IPS-NIHi11 (cell line): ENCODE measurements at regions not wholly inside any gene's neighbourhood (a gene's known extent, or its start where the extent isn't known, plus 50 kb on each side); places are given as distances from the start of the nearest gene placed in this dataset.

Experiments used
- DNase-seq: peaks from one replicate; pipeline ENCODE4 v3.0.0; 2012; ENCODE audit warnings: mixed read lengths, low spot score

- DNase-seq: no peak
Measured at GRCh38 chr6:48240287-48240686, 129.3 kb upstream of the PTCHD4 start.

DNA sequence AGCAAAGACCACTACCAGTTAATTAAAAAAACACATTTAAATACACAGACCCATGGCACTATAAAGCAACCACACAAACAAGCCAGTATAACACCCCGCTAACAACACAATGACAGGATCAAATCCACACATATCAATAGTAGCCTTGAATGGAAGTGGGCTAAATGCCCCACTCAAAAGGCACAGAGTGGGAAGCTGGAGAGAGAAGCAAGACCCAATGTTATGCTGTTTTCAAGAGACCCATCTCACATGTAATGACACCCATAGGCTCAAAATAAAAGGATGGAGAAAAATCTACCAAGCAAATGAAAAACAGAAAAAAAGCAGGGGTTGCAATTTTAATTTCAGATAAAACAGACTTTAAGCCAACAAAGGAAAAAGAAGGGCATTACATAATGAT lies 125.4 kb upstream of the PTCHD4 start:
- DNase-seq: no peak

GRCh38 chr6:48233063-48233462 lies 122.1 kb upstream of the PTCHD4 start:
- DNase-seq: no peak

- no peak for DNase-seq
Measured at GRCh38 chr6:48229841-48230240, 118.8 kb upstream of the PTCHD4 start.

DNA sequence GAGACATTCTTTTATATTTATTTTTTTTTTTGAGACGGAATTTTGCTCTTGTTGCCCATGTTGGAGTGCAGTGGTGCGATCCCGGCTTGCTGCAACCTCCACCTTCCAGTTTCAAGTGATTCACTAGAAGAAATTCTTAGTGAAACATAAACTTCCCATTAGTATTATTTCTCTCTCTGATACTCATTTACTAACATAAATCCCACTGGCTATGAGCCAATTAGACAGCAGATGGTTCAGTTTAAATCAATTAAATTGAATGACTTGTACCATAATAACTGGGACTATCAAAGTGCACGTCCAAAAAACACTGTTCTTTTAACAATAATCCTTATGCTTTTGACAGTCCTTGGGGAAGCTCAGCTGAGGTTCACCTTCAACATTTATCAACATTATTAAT lies 111.2 kb upstream of the PTCHD4 start:
- no peak for DNase-seq

DNA sequence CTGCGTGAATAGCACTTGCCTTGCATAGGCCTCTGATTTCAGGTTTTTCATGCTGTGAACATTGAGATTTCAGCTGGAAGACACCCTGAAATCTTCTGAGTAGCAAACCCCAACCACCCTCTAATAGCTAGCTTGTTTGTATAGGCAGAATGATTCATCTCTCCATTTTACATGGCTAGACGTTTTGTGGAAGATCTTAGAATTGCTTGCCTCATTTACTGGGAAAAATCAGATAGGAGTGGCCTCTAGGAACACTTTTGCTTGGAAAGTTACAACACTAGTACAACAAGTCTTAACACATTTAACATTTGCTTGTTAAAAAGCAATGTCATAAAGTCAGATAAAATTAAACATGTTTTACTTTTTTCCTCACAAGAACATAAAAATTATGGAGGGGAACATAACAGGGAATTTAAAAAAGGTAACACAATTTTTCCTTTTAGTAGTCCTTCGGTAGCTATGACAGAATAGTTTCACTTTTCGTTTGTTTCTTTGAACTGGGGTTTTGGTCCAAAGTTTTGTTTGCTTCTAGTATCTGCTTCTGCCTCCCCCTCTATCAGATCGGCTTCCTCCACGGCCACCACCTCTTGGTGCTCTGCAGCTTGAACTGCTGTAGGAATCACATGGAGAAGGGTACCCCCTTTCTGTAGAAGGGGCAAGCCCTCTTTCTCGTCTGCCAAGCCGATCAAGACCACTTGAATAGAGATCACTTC lies 102.2 kb upstream of the PTCHD4 start:
- no peak for DNase-seq

GRCh38 chr6:48212501-48212900 lies 101.5 kb upstream of the PTCHD4 start:
- no peak for DNase-seq

- DNase-seq: no peak
Measured at GRCh38 chr6:48206091-48206490, 95.1 kb upstream of the PTCHD4 start.

GRCh38 chr6:48200869-48201390 lies 89.9 kb upstream of the PTCHD4 start:
- no peak for DNase-seq

- no peak for DNase-seq
Measured at GRCh38 chr6:48199499-48199898, 88.5 kb upstream of the PTCHD4 start.

- no peak for DNase-seq
Measured at GRCh38 chr6:48197941-48198340, 86.9 kb upstream of the PTCHD4 start.

GRCh38 chr6:48194596-48195295 lies 83.7 kb upstream of the PTCHD4 start:
- DNase-seq: no peak

GRCh38 chr6:48188158-48188557 lies 77.2 kb upstream of the PTCHD4 start:
- DNase-seq: no peak

DNA sequence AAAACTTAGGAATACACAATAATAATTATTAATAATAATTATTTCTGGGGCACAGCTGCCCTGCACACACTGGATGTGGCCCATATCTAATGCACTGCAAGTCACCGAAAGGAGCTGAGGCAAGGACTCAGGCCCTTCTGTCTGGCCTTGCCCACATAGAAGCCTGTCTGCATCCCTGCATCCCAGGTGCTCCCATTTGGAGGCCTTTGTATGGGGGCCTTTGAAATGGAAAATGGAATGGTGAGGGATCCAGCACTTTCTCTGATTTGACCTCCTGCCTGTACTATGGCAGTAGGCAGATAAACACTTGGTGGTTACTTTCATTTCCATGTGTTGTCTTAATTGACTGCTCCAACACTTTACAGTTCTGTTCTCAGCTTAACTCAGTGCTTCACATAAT lies 75.7 kb upstream of the PTCHD4 start:
- peak; percentile 21 for DNase-seq

DNA sequence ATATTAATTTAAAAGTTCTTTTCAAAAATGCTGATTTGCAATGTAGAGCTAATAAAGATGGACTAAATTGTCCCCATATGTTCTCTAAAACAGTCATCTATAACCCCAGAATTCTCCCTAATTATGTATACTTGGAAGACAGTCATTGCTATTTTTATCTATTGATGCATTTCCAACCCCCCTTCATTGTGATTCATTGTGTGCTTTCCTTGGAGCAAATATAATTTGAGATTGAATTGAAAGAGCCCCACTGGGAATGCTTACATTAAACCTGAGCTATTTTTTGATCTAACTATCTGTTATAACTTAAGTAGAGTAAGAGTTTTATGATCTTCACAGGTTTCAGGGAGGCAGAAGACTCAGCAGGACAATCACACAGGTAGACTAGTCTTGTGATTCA lies 73.7 kb upstream of the PTCHD4 start:
- no peak for DNase-seq

- DNase-seq: no peak
Measured at GRCh38 chr6:48183811-48184605, 73.0 kb upstream of the PTCHD4 start.

- DNase-seq: no peak
Measured at GRCh38 chr6:48183178-48183577, 72.2 kb upstream of the PTCHD4 start.

GRCh38 chr6:48178700-48179099 lies 67.7 kb upstream of the PTCHD4 start:
- no peak for DNase-seq

- DNase-seq: no peak
Measured at GRCh38 chr6:48177786-48178185, 66.8 kb upstream of the PTCHD4 start.

- DNase-seq: no peak
Measured at GRCh38 chr6:48176645-48177308, 65.8 kb upstream of the PTCHD4 start.

- no peak for DNase-seq
Measured at GRCh38 chr6:48169635-48170034, 58.6 kb upstream of the PTCHD4 start.
